RWPE1 (cell line): ENCODE measurements at regions not wholly inside any gene's neighbourhood (a gene's known extent, or its start where the extent isn't known, plus 50 kb on each side); places are given as distances from the start of the nearest gene placed in this dataset.
"Not testable (repeated sequence)": the region's sequence is repeated elsewhere in the genome, so short reads cannot be mapped to it uniquely, and the experiment has no call there.

ENCODE experiments used
- CTCF ChIA-PET: fragments of 350-600 bp; sonication (Branson Sonifier 250); formaldehyde crosslinking; extraction: SDS; loops from one replicate; lab custom pipeline; 2021; lab: Yijun Ruan, JAX
- POLR2A ChIA-PET: fragments of 400-600 bp; formaldehyde crosslinking; extraction: SDS; loops from one replicate; lab custom pipeline; 2020; ENCODE audit warnings: antibody characterized with exemption; ENCODE audit not compliant: low non-redundant PET; lab: Yijun Ruan, JAX
- DNase-seq: peaks from one replicate; pipeline ENCODE4 v3.0.0; 2012; ENCODE audit warnings: low spot score
- H3K27ac ChIP-seq: fragments of 450-650 bp; 2 replicates; pipeline ENCODE4 v1.5.1; 2017
- TF ChIP-seq, protein P1 (sequence below): fragments of 450-650 bp; conservative IDR thresholded peaks from 2 replicates; pipeline ENCODE4 v1.5.1; 2017; ENCODE audit warnings: low read depth, mild to moderate bottlenecking

DNA sequence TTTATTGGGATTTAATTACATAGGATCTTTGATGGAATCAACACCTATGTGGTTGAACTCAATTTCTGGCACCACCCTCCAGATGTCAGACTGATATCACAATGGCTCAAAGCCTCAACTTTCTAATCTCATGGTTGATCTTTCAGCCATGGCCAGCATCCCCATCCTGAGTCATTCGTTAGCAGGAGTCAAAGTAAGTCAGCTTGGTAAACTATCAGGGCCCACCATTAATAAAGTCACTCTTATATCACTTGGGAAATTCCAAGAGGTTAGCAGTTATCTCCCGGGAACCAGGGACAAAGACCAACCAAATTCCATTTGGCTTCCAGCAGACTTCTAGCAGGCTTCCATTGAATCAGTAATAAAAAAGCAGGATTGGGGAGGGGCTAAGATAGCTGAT is 50.7 kb upstream of the TNFSF4 start:
- CTCF ChIA-PET, result no interaction called here
- TF ChIP-seq, protein P1, sequence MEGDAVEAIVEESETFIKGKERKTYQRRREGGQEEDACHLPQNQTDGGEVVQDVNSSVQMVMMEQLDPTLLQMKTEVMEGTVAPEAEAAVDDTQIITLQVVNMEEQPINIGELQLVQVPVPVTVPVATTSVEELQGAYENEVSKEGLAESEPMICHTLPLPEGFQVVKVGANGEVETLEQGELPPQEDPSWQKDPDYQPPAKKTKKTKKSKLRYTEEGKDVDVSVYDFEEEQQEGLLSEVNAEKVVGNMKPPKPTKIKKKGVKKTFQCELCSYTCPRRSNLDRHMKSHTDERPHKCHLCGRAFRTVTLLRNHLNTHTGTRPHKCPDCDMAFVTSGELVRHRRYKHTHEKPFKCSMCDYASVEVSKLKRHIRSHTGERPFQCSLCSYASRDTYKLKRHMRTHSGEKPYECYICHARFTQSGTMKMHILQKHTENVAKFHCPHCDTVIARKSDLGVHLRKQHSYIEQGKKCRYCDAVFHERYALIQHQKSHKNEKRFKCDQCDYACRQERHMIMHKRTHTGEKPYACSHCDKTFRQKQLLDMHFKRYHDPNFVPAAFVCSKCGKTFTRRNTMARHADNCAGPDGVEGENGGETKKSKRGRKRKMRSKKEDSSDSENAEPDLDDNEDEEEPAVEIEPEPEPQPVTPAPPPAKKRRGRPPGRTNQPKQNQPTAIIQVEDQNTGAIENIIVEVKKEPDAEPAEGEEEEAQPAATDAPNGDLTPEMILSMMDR, result no peak
- H3K27ac ChIP-seq, result no peak overlapping the region
- POLR2A ChIA-PET, result no interaction called here
- no peak for DNase-seq

DNA sequence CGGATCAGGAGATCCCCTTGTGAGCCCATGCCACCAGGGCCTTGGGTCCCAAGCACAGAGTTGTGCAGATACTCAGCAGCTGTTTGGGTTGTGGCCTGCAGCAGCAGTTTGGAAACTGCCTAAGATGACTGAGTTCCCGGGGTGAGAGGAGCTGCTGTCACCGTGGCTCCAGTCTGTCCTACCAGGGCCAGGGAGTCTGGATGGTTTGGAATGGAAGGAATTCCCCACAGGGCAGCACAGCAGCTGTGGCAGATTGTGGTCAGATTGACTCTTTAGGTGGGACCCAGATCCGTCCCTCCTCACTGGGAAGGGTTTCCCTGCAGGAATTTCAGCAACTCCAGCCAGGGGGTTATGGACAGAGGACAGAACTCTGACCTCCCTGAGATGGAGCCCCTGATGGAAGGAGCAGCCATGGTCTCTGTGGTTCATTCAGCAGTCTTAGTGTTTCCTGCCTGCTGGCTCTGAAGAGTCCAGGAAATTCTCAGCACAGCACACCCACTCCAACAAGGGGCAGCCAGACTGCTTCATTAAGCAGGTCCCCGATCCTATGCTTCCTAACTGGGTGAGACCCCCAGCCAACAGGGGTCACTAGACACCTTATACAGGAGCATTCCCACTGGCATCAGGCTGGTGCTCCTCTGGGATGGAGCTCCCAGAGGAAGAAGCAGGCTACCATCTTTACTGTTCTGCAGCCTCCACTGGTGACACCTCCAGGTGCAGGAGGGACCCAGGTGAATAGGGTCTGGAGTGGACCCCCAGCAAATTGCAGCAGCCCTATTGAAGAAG is 51.5 kb upstream of the TNFSF4 start:
- no peak overlapping the region for H3K27ac ChIP-seq
- TF ChIP-seq, protein P1, result no peak
- POLR2A ChIA-PET, result no interaction called here
- CTCF ChIA-PET, result interaction anchor here (0.6 kb wide), 1 partner anchor 817 kb away, joined by 4 read pairs; no protein-coding TSS in a partner anchor
- DNase-seq, result no peak

DNA sequence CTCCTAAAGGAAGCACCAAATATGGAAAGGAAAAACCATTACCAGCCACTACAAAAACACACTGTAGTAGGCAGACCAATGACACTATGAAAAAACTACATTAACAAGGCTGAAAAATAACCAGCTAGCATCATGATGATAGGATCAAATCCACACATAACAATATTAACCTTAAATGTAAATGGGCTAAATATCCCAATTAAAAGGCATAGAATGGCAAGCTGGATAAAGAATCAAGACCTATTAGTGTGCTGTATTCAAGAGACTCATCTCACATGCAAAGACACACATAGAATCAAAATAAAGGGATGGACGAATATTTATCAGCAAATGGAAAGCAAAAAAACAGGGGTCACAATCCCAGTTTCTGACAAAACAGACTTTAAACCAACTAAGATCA is 53.2 kb upstream of the TNFSF4 start:
- POLR2A ChIA-PET, H3K27ac ChIP-seq, DNase-seq: not testable (repeated sequence)
- CTCF ChIA-PET, result interaction anchor here (0.6 kb wide), 1 partner anchor 681 kb away, joined by 3 read pairs; no protein-coding TSS in a partner anchor

DNA sequence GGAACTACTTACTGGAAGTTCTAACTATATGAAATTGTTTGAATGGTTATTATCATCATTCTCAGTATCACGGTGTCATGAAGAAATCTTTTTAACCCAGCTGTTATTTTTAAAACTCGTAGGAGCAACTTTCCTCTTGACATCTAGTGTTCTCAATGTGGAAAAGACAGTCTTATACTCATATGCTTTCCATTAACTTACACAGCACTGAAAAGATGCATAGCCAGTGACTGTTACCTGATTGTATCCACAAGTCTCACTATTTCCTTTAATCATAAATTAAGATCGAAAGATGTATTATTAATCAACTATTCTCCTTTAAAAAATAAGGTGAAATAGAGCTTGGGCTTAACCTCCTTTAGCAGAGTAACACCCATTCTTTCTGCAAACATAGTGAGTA is 59.7 kb upstream of the TNFSF4 start:
- no peak for DNase-seq
- ChIA-PET POLR2A (no interaction called here), CTCF (interaction anchor here (0.5 kb wide), 1 partner anchor 13 kb away, joined by 3 read pairs; no protein-coding TSS in a partner anchor)
- TF ChIP-seq, protein P1, result no peak
- no peak overlapping the region for H3K27ac ChIP-seq

DNA sequence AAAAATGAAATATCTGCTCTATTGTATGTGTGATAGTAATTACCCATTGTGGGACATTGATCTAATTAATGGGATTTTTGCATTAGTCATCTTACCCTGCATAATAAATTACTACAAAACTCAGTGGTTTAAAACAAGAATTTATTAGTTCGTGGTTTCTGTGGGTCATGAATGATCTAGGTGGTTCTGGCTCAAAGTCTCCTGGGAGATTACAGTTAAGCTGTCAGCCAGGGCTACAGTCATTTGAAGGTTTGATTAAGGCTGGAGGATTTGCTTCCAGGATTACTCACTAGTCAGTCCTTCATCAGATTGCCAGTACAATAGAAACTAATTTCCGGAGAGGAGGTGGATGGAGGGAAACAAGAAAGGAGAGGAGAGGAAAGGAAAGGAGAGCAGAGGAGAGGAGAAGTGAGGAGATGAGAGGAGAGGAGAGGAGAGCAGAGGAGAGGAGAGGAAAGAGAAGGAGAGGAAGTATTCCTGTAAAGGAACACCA is 60.4 kb upstream of the TNFSF4 start:
- TF ChIP-seq, protein P1, result no peak
- ChIA-PET POLR2A (no interaction called here), CTCF (no interaction called here)
- H3K27ac ChIP-seq, result no peak overlapping the region
- DNase-seq, result no peak

DNA sequence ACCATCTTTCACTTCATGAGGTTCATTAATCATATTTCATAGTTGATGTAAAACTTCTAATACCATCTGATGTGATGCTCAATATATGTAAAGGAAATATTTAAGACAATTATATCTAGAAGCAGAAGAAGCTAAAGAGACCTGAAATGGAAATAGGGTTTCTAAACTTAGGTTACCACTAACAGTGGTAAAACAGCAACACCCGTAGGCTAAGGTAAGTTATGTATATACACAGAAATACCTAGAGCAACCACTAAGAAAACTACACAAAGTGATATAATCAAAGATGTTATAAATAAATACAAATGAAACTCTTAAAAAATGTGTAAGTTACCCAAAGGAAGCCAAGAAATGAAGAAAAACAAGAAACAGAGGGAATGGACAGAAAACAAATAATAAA is 61.1 kb upstream of the TNFSF4 start:
- no peak overlapping the region for H3K27ac ChIP-seq
- TF ChIP-seq, protein P1, result no peak
- CTCF ChIA-PET, result no interaction called here
- no peak for DNase-seq
- POLR2A ChIA-PET, result no interaction called here

DNA sequence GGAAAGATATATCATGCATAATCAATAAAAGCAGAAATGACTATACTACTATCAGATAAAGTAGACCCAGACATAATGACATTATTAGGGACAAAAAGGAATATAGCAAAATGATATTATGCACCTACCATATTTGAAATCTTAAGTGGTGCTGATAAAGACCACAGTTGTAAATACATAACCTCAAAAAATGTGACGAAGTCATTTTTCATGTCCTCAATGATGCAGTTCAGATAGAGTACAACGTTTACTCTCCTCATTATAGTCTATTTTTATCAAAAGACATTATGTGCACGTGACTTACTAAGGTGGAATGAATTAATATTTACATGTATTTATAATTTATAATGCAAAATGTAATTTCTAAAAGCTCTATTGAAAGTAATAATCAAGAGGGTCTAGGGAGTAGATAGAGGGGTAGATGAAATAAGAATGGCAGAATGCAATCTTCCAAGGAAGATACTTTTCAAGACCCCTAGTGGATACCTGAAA is 61.7 kb upstream of the TNFSF4 start:
- DNase-seq, result no peak
- ChIA-PET POLR2A (no interaction called here), CTCF (no interaction called here)
- no peak overlapping the region for H3K27ac ChIP-seq
- TF ChIP-seq, protein P1, result no peak
